Femur (tissue), 1 donor: ENCODE measurements at regions not wholly inside any gene's neighbourhood (a gene's known extent, or its start where the extent isn't known, plus 50 kb on each side); places are given as distances from the start of the nearest gene placed in this dataset.
A peak's percentile ranks its signal among the peaks of the same experiment; 100 is the strongest.

ENCODE experiments used
- DNase-seq: peaks from one replicate; pipeline ENCODE4 v3.0.0-alpha.2; 2017

DNA sequence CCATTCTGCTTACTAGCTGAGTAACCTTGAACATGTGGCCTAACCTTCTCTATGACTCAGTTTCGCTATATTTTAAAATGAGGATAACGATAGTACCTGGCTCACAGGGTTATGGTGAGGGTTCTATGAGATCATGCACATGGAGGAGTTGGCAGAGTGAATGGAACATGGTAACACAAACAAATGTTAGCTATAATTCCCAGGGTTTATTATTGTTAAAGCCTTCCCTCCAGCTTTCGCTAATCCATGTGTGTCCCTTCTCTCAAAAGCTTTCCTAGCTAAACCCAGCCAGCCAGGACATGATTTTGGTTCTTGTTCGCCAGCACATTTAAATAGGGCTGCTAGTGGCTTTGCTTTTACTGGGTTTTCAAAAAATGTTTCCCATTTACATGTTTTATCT is 361.0 kb upstream of the NFE2L3 start:
- no peak for DNase-seq

DNA sequence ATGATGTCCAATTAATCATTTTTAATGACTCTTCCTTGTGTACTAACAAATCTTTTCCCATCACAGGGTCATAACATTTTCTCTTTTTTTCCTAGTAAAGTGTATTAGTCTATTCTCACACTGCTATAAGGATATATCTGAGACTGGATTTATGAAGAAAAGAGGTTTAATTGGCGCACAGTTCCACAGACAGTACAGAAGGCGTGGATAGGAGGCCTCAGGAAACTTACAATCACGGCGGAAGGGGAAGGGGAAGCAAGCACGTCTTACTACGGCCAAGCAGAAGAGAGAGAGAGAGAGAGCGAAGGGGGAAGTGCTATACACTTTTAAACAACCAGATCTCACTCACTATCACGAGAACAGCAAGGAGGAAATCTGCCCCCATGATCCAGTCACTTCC is 359.4 kb upstream of the NFE2L3 start:
- no peak for DNase-seq

DNA sequence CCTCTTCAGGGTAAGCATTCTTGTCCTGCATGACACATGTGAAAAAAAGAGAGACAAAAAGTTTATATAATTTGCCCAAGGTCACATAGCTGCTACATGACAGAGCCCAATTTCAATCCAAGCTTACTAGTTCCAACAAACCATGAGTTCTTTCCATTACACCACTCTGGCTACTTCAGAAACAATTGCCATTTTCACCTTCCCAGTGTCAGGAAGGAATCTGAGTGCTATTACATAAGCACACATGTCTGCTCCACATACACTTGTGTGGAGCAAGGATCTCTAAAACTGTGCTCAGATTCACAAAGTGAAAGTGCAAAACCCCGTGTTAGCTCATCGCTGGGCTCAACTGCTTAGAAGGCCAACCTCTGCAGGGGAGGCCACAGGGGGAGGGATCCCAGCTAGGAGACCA is 356.2 kb upstream of the NFE2L3 start:
- DNase-seq: no peak

DNA sequence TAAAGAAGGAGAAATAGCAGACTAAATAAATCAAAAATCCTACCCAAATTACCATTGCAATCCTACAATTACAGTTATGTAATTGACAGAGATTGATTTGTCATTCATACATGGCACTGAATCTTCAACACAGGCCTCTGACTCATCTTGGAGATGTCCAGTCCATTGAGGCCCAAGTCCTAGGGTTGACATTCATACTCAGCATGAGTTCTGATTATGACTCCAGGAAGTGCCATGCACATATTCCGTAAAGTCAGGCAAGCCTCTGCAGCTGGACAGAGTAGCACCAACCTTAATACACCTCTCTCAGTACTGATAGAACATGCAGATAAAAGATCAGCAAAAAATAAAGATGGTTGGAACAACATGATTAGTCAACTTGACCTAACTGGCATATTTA is 353.7 kb upstream of the NFE2L3 start:
- no peak for DNase-seq

- DNase-seq: no peak
Observed at GRCh38 chr7:25801214-25801613, 350.8 kb upstream of the NFE2L3 start.

DNA sequence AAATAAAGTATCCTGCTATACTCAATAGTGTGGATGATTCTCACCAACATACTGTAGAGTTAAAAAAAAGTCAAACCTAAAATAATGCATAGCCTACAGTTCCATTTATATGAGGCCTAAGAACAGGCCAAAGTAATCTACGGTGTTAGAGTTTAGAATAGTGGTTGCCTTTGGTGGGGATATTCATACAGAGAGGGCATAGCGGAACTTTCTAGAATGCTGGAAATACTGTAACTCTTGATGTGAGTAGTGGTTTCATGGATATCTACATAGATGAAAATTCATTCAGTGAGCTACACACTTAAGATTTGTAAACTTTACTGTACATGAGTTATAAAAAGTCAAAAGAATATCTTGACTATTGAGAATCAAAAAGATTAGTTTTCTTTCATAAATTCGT is 349.9 kb upstream of the NFE2L3 start:
- DNase-seq: no peak

DNA sequence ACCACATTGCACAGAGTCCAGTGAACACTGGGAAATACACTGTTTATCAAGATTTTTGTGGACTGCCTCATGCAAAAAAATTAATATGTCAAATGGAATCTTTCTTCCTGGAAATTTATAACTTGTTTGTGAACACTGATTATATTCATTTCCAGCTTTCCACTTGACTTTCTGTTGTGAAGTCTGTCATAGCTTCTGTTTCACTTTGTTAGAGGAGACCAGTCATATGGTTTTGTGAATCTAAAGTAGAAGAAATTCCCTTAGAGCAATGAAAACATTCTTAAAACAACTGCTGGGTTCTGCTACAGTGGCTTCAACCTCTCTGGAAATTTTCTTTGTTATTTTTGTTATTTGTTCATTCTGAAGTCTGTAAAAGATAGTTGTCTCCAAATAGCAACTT is 349.5 kb upstream of the NFE2L3 start:
- DNase-seq: no peak

DNA sequence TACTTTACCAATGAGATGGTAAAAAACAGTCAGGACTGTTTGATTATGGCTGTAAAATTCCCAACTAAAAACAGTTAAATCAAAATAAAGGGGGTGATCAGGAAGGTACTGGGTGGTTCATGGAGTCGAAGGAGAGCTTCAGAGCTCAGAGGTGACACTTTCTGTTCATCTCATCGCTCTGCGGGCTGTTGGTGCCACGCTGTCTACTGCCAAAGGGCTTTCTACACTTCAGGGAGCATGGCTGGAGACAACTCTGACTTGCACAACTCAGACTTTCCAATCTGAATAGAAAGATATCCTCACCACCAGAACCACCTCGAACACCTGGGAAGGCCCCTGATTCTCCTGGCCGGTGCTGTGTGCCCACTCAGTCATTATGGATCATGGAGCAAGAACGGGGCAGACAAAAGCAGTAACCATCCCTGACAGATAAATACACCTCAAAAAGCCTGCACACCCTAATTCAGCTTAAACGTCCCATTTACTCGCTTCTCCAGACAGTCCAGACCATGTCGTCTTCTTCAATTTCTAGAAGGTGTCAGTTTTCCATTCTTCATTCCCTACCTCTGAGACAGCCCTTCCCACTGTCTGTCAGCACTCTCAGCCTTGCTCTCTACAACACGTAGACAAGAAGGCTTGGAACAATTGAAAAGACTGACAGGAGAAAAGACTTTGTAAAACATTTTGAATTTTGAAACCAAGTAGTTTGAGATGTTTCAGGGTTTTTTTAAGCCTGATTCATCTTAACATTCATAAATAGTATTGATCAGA is 348.7 kb upstream of the NFE2L3 start:
- no peak for DNase-seq

DNA sequence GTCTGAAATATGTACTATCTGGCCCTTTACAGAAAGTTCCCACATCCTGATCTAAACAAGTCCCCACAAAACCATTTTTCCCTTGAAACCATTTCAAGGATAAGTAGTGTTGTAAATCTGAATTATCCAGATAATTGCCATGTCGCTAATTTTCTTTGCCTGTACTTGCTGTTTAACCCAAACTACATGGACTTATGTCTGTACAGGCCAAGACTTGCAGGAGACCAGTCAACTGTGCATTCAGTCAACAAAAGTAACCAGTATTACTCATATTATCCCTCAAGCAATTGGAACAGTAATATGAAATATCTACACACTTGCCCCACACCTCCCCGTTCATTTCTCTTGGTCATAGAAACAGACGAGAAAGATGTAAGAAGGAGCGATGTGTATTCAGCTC is 347.8 kb upstream of the NFE2L3 start:
- DNase-seq: no peak

DNA sequence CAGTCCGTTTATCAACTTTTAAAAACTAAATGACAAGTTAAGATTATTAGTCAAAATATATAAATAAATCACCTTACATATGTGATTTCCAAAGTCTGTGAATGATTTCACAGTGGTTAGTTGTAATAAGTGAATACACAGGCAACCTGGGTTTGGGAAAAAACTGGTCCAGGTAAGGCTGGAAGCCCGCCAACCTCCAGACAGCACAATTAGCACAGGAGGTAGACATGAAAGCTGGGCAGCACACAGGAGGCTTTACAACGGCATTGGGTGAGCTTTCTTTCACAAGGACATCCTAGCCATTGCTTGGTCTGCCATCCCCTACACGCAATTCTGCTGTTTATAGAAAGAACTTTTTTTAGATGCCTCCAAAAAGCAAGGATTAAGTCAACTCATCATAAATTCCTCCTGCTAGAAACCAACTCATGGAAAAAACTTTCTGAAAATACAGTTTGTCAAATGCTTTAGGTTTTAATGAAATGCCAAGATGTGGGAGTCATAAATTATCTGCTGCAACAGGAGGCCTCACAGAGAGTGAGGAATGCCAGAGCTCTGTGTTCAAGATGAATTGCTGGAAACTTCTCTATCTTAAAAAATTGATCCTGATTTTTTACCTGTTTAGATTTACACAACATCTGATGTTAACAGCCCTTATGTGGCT is 346.8 kb upstream of the NFE2L3 start:
- DNase-seq: peak; percentile 50

DNA sequence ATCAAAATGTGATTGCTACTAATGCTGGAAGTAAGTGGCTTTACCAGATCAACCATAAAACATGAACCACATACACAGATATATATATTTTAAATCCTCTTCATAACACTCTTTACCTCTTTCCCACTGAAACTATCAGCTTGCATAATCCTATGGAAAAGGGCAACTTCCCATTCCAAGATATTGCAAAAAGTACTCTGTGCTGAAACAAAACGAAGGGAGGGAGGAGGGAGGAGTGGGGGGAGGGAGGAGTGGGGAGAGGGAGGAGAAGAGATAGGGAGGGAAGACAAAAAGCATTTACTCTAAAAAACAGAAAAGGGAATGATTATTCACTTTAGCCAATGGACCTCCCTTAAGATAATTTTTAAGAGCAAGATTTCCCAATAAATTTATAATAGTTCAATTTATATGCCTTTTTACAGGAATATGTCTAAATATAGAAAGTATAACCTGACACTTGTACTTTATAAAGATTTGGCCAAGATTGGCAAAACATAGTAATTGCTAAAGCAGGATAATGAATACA is 344.8 kb upstream of the NFE2L3 start:
- DNase-seq: no peak

DNA sequence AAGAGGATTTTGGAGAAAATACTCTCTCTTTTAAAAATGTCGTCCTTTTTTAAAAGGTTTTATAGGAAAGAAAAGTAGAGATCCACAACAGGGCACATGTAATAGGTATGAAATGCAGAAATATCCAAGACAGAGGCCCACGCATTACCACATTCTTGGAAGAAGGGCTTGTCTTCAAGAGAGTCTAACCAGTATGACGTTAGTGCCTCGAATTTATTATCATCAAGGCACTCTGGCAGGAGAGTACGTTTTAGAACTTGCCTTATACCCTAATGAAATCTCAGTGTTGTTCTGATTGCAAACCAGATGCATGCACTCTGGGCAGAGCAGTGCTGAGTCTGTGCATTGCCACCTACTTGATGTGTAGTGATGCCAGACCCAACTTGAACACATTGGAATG is 342.6 kb upstream of the NFE2L3 start:
- DNase-seq: no peak

DNA sequence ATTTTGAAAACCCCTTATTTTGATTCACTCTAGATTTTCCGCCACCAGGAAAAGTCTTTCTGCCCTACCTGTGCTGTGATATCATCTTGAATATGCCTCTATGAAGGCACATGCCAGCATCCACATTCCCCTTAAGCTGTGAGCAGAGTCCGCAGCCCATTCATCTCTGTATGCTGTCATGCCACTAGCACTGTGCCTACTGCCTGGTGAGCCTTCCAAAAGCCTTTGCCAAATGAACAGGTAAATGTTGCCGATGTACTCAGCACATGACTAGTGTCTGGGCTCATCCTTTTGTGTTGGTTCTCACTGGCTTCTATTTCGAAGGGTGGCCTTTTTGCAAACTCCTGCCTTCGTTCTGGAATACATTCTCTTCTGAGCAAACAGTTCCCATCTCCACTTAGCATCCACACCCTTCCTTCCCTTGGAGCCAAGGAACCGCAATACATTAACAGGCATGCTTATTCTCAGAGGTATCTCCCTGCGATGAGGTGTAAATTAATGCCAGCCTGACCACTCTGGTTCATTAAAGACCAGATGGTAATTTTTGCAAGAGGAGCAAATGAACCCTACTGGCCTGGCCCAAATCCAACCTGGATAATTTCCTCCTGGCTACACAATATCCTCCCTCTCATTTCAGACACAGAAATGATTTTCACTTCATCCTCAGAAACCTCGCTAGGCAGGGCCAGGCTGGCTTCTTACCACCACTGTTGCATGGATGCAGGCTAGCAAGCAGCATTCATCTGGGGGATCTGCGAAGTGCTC is 339.7 kb upstream of the NFE2L3 start:
- DNase-seq: no peak

GRCh38 chr7:25813381-25813780 is 338.6 kb upstream of the NFE2L3 start:
- DNase-seq: no peak

GRCh38 chr7:25815711-25816110 is 336.3 kb upstream of the NFE2L3 start:
- no peak for DNase-seq

- DNase-seq: no peak
Observed at GRCh38 chr7:25820432-25821040, 331.5 kb upstream of the NFE2L3 start.

DNA sequence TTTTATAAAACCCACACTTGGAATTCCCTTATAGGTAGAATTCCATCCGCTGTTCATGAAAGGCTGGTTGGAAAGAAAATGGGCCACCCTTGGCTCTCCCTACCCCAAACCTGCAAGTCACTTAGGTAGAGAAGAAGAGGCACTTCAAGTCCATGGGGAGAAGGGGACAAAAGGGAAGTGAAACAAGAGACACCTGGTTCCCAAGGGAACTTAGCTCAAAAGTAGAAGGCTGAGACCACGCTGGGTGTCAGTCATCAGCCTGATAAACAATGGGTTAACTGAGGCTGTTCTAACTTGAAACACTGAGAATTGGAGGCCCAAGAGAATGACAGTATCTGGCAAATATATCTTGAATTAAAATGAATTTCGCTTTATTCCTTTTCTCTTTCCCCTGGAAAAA is 330.8 kb upstream of the NFE2L3 start:
- DNase-seq: no peak

GRCh38 chr7:25822823-25823222 is 329.2 kb upstream of the NFE2L3 start:
- DNase-seq: no peak

DNA sequence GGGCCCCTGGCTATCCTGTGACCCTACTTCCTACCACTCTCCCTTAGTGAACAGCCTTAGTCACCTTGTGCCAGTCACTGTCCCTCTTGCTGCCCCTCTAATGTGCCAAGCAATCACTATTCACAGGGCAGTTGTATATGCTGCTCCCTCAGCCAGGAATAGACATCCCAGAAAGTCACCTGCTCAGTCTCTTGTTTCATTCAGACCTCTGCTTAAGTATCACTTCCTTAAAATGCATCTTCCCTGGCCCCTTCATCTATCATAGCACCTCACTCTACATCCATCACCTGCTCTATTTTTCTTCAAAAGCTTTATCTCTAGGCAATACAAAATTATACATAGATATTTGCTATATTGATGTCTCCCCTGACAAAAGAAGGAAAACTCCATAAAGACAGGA is 328.4 kb upstream of the NFE2L3 start:
- DNase-seq: no peak

DNA sequence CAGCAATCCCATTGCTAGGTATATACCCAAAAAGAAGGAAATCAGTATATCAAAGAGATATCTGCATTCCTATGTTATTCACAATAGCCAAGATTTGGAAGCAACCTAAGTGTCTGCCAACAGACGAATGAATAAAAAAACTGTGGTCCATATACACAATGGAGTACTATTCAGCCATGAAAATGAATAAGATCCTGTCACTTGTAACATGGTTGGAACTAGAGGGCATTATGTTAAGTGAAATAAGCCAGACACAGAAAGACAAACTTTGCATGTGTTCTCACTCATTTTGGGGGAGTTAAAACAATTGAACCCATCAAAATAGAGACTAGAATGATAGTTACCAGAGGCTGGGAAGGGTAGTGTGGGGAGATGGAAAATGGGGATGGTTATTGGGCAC is 323.5 kb upstream of the NFE2L3 start:
- no peak for DNase-seq

GRCh38 chr7:25829663-25830062 is 322.3 kb upstream of the NFE2L3 start:
- no peak for DNase-seq

GRCh38 chr7:25830215-25830614 is 321.8 kb upstream of the NFE2L3 start:
- no peak for DNase-seq

DNA sequence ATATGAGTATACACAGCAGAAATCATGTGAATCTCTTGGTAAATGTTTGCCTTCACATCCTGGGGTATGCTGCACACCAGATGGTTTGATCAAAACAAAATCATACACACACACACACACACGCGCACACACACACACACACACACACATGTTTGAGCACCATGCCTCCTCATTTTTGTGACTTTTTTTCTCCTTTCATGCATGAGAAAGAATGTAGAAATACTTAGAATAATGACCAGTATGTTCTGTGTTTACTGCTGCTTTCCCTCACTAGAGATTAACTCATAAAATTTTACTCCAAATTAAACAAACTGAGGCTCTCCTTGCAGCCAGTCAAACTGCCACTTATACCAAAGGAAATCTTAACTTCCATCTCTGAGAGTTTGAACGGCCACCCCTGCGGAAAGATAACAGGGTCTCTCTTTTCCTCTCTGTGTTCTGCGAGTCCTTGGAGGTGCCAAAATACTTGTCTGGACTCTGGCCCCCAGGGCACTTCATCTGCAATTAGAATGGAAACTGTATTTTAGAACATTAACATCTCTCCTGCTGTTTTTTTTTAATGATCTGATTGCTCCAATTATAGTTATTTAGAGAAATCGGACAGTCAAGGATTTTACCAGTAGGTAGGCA is 320.8 kb upstream of the NFE2L3 start:
- DNase-seq: no peak
